GM19463 (cell line): ENCODE measurements at regions not wholly inside any gene's neighbourhood (a gene's known extent, or its start where the extent isn't known, plus 50 kb on each side); places are given as distances from the start of the nearest gene placed in this dataset.

Experiments used
- ATAC-seq: cut with Tn5 transposase; IDR thresholded peaks from one replicate; pipeline ENCODE4 v1.9.1; 2021; ENCODE audit warnings: mild to moderate bottlenecking, moderate library complexity; ENCODE audit not compliant: unreplicated experiment

GRCh38 chr10:110355141-110355831 lies 50.6 kb upstream of the SMNDC1 start:
- ATAC-seq: peak; percentile 27

DNA sequence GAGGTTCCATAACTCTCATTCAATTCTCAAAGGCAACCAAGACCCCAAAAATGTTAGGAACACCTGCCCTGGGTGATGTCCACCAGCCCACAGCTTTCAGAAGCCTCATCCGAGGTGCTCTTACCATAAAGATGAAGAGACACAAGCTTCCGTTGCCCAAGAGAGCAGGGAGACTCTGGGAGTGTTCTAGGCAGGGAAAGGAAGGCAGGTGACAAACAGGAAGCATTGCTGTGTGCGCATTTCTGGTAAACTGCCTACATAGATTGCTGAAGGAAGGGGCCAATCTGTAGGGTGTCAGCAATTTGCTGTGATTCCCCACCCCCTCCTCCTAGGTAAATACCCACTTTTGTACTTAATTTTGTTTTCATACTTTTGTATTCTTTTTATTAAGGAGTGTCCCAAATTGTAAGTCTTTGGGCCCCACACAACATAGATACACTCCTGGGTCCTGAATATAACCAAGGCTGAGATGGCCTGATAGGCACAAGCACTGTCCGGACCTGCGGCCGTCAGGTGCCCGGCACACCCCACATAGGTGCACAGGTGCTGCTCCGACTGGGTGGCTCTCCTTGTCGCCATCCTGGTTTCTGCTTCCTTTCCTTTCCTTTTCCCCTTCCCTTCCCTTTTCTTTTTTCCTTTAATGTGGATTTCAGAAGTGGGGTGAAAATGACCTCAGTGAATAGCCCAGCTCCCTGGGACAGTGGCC lies 51.4 kb upstream of the SMNDC1 start:
- ATAC-seq: peak; percentile 15

DNA sequence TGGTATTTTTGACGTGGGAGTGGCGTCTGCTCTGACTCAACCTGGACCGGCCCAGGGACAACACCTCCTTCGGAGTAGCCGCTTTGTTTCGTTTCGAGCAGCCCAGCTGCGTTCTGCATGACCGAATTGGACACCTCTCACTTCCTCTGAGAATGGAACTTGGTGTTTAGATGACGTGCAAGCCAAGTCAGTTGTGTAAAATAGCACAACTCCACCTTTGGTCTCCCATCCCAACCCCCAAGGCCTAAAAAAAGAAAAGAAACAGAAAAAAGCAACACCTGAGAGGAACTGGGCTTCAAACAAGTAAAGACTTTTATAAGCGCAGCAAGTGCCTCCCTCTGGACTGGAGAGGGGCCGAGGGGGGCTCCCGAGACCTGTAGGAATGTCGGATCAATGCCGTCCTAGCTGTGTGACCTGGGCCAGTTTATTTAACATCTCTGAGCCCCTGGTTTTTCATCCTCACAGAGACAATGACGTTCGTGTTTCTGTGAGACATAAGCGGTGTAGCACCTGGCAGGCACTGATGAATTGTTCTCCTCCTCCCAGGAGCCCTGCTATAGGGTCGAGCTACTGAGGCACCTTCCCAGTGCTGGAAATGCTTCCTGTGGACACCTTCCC lies 52.0 kb upstream of the SMNDC1 start:
- peak; percentile 70 for ATAC-seq

DNA sequence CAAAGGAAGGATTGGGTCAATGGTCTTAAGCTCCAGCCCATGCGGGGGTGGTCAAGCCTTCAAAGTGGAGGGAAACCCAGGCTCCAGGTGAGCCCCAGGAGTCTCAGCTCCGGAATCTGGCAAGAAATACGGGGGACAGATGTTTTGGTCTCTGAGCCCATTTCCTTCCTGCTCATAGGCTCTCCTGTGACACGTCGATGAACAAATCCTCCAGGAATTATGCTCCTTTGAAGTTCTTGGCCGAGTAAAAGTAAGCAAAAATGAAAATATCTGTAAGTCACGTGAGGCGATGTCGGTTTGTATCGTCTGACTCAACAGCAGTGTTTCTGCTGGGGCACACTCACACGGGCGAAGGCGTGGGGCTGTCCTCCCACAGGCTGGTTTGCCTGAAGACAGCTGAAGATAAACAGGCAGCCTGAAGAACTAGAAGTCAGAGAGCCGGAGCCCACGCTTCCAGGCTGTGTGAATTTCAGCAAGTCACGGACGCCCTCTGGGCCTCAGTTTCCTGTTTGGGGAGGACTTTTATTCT lies 52.6 kb upstream of the SMNDC1 start:
- peak; percentile 19 for ATAC-seq

- no peak for ATAC-seq
Observed at GRCh38 chr10:110357871-110358270, 53.2 kb upstream of the SMNDC1 start.

GRCh38 chr10:110358278-110358677 lies 53.6 kb upstream of the SMNDC1 start:
- no peak for ATAC-seq

- no peak for ATAC-seq
Observed at GRCh38 chr10:110358869-110359629, 54.3 kb upstream of the SMNDC1 start.

DNA sequence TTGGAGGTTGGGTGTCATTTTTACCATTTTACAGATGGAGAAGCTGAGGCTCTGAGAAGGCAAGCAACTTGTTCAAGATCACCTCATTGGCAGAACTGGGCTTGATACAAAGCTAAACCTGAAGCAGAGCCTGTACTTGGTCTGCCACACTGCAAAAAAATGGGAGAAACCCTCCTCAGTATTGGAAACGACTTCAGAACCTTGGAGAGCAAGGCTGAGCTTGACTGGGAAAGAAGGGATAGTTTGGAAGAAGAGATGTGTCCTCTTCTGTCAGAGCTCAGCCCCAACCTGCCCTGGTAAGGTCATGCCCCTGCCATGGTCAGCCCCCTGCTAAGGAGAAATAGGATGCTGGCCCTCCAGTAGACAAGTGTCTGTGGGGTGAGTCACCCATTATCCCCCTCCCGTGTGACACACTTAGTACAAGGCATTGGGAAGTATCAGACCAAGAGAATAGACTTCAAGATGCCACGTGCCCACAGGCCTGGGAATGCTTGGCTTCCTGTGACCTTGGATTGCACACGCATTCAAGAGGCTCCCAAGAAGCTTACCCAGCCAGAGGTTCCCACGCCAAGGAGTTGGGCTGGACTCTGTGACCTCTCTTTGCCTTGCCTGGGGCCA lies 56.2 kb upstream of the SMNDC1 start:
- ATAC-seq: no peak

DNA sequence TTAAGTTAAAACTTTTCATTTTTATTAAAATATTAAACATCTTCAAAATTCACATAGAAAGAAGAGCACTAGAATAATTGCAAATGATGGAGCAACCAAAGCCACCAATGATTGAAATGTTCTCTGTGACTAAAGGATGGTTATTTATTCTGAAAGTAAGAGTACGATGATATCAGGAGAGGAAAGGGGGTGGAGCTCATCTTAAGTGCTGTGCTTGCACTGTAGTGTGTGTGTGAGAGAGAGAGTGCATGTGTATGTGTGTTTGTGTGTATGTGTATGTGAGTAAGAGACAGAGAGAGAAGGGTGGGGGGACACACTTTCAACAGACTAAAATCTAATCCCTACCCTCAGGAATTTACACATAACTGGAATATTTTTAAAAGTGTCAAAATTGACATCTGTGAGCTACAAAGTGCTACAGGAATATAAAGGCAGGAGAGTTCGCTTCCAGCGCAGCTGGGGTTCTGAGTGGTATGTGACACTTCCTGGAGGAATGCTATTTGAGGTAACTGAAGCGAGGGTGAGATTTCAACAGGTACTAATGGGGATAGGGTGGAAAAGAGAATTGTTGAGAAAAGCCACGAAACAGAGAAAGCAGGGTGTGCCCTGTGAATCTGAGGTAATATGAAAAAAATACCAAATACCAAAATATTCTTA lies 57.2 kb upstream of the SMNDC1 start:
- no peak for ATAC-seq

DNA sequence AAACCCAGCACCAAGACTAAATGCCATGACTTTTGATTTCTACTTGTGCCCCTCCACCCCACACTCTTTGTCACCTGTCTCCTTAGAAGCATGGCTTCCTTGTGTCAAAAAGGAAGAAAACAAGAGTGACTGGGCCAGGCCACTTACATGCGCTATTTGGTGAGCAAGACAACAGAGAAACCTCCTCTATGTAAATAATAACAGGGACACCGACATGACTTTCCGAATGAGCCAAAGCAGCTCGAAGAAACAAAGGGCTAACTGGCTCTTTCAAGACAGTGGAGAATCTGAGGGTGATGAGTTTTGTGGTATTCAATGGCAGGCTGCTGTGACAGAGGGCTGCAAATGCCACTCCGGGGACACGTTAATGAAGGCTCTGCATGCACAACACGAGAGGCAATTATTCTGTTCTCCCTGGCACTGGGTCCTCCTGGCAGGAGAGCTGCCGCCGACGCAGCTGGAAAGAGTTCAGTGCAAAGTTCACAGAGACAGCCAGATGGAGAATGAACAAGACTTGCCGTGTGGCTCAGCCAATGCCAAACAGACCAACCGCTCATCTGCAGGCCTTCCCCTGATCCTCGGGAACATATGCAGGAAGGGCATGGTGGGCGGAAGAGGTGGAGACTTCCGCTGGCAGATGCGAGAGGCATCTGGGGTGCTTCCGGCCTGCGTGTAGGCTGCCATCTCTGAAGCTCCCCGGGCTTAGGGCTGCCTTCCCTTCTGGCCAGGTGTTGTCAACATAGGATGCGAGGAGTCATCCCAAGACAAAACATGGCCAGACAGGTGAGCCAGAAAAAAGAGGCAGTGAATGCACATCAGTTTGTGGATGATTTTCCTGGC lies 59.1 kb upstream of the SMNDC1 start:
- ATAC-seq: no peak

GRCh38 chr10:110364531-110364937 lies 59.8 kb upstream of the SMNDC1 start:
- no peak for ATAC-seq

GRCh38 chr10:110365356-110366143 lies 60.8 kb upstream of the SMNDC1 start:
- ATAC-seq: peak; percentile 35

DNA sequence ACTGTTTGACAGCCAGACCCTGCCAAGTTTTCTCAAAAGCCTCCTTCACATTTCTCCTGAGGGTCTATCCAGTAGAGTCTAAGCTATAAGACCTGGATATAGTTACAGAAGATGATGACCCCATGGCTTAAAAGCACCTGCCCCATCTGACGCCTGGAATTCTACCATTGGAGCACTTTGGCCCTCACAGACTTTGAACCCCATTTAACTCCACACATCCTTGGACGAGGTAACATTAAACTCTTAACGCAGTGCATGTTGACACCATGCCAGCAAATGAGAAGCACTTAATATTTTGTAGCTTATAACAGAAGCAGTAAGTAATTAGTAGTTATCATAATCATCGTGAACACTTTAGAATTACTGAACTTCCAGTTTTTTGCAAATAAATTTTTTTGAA lies 61.9 kb upstream of the SMNDC1 start:
- ATAC-seq: no peak

- peak; percentile 79 for ATAC-seq
Observed at GRCh38 chr10:110368002-110368401, 63.3 kb upstream of the SMNDC1 start.

GRCh38 chr10:110368556-110368955 lies 63.8 kb upstream of the SMNDC1 start:
- ATAC-seq: no peak

DNA sequence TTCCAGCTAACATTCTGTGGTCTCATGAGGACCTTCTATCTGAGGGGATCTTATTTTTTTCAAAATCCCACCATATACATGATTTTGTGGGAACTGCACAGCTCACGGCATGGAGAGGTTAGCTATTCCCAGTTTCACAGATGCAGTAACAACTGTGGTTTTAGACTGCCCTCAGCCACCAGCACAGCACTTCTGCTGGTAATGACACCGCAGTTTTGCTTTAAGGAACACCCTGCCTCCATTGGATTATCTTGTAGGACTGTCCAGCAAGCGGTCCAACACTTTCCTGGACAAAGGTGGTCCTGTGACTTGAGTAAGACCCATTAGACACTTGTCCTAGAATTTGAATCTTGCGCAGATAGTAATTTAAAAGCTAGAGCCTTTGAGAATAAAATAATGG lies 65.3 kb upstream of the SMNDC1 start:
- ATAC-seq: no peak

- no peak for ATAC-seq
Observed at GRCh38 chr10:110372656-110373055, 67.9 kb upstream of the SMNDC1 start.

- no peak for ATAC-seq
Observed at GRCh38 chr10:110373059-110373458, 68.3 kb upstream of the SMNDC1 start.
